RWPE2 (cell line): ENCODE measurements at regions not wholly inside any gene's neighbourhood (a gene's known extent, or its start where the extent isn't known, plus 50 kb on each side); places are given as distances from the start of the nearest gene placed in this dataset.

Experiments used
- ATAC-seq: fragments of 200-7000 bp; cut with Tn5 transposase; 3 replicates; pipeline ENCODE4 v1.9.1; 2021; ENCODE audit warnings: low read depth
- DNase-seq: peaks from one replicate; pipeline ENCODE4 v3.0.0-alpha.2; 2020; ENCODE audit warnings: low spot score
- H3K27ac ChIP-seq: fragments of 450-650 bp; 2 replicates; pipeline ENCODE4 v1.5.1; 2017; ENCODE audit warnings: mild to moderate bottlenecking; ENCODE audit not compliant: poor library complexity, severe bottlenecking
- H3K27me3 ChIP-seq: fragments of 250-450 bp; sonication (Bioruptor Pico); 2 replicates; pipeline ENCODE4 v1.5.1; 2021; ENCODE audit warnings: mild to moderate bottlenecking, moderate library complexity; ENCODE audit not compliant: insufficient read depth, poor library complexity, severe bottlenecking
- H3K36me3 ChIP-seq: fragments of 250-450 bp; sonication (Bioruptor Pico); 2 replicates; pipeline ENCODE4 v1.5.1; 2020; ENCODE audit warnings: low read depth, mild to moderate bottlenecking, moderate library complexity
- H3K4me1 ChIP-seq: fragments of 250-450 bp; sonication (Bioruptor Pico); 2 replicates; pipeline ENCODE4 v1.5.1; 2021; ENCODE audit warnings: mild to moderate bottlenecking, moderate library complexity; ENCODE audit not compliant: insufficient read depth, poor library complexity, severe bottlenecking
- H3K4me3 ChIP-seq: fragments of 250-450 bp; sonication (Bioruptor Pico); 2 replicates; pipeline ENCODE4 v1.5.1; 2021; ENCODE audit warnings: mild to moderate bottlenecking, moderate library complexity; ENCODE audit not compliant: severe bottlenecking
- H3K9me3 ChIP-seq: fragments of 250-450 bp; sonication (Bioruptor Pico); 2 replicates; pipeline ENCODE4 v1.5.1; 2021; ENCODE audit warnings: mild to moderate bottlenecking, moderate library complexity; ENCODE audit not compliant: severe bottlenecking
- CTCF ChIP-seq: fragments of 450-650 bp; IDR thresholded peaks from one replicate; pipeline ENCODE4 v1.5.1; 2017; ENCODE audit warnings: mild to moderate bottlenecking, moderate library complexity; ENCODE audit not compliant: poor library complexity, severe bottlenecking

- no peak for DNase-seq
- no peaks in the 10 kb centered on the region for H3K4me1 ChIP-seq
- H3K36me3 ChIP-seq = no peaks in the 10 kb centered on the region
- no peaks in the 10 kb centered on the region for H3K27me3 ChIP-seq
- no peak overlapping the region for H3K27ac ChIP-seq
- H3K9me3 ChIP-seq = no peaks in the 10 kb centered on the region
- TF ChIP-seq CTCF = no peak
- no peak for ATAC-seq
- H3K4me3 ChIP-seq = no peak overlapping the region
Observed at GRCh38 chr5:175220549-175220948, 223.4 kb downstream of the DRD1 start.

DNA sequence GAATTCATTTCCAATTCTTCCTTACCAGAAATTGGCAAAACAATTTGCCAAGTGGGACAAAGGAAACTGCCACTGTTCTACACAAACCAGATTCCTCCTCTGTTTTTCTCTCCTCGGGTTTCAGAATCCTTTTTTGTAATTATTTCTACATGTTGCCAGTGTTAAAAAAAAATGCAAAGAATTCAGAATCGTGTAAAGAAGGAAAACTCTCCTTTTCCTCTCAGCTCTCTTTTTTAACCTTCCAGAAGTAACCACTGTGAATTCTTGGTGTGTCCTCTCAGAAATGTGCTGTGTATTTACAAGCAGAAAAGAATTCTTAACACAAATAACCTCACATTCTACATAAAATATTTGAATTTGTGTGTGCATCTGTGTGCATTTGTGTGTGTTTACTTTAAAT lies 224.6 kb downstream of the DRD1 start:
- Histone ChIP-seq H3K9me3 (no peaks in the 10 kb centered on the region), H3K27me3 (no peaks in the 10 kb centered on the region), H3K27ac (no peak overlapping the region), H3K4me3 (no peak overlapping the region), H3K36me3 (no peaks in the 10 kb centered on the region), H3K4me1 (no peaks in the 10 kb centered on the region)
- no peak for DNase-seq
- no peak for ATAC-seq
- no peak for TF ChIP-seq CTCF

- Histone ChIP-seq H3K27me3 (no peaks in the 10 kb centered on the region), H3K4me1 (peaks cover 3% of the 10 kb centered on the region), H3K9me3 (no peaks in the 10 kb centered on the region), H3K27ac (no peak overlapping the region), H3K4me3 (no peak overlapping the region), H3K36me3 (no peaks in the 10 kb centered on the region)
- TF ChIP-seq CTCF = no peak
- no peak for ATAC-seq
- no peak for DNase-seq
Observed at GRCh38 chr5:175216991-175217390, 227.0 kb downstream of the DRD1 start.

- ATAC-seq (no peak), DNase-seq (no peak)
- Histone ChIP-seq H3K27me3 (no peaks in the 10 kb centered on the region), H3K4me3 (no peak overlapping the region), H3K36me3 (no peaks in the 10 kb centered on the region), H3K4me1 (peaks cover 3% of the 10 kb centered on the region), H3K9me3 (no peaks in the 10 kb centered on the region), H3K27ac (no peak overlapping the region)
- TF ChIP-seq CTCF = no peak
Observed at GRCh38 chr5:175215906-175216305, 228.1 kb downstream of the DRD1 start.

DNA sequence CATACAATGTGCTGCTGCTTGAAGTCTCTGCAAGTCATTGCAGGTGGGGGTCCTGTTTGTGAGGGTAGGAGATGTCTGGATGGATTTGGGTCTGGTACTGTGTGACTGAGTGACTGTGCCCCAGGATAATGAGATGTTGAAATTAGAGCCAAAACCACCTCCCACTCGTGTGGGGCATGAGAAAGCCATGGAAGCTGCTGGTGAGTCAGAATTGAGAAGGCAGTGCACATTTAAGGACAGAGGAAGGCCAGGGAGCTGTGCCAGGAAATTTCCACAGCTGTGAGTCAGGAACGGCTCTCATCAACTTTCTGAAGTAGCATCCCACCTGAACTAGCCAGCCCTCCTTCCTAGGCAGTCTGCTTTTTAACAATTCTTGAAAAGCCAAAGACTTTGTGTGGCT lies 229.8 kb downstream of the DRD1 start:
- Histone ChIP-seq H3K4me1 (peaks cover 3% of the 10 kb centered on the region), H3K9me3 (no peaks in the 10 kb centered on the region), H3K36me3 (no peaks in the 10 kb centered on the region), H3K27me3 (no peaks in the 10 kb centered on the region), H3K4me3 (no peak overlapping the region), H3K27ac (no peak overlapping the region)
- DNase-seq = peak; percentile 76
- TF ChIP-seq CTCF = no peak
- peak; percentile 97 for ATAC-seq
